ENCODE measurements at regions not wholly inside any gene's neighbourhood (a gene's known extent, or its start where the extent isn't known, plus 50 kb on each side); places are given as distances from the start of the nearest gene placed in this dataset.
A peak's percentile ranks its signal among the peaks of the same experiment; 100 is the strongest.
"Not testable (repeated sequence)": the region's sequence is repeated elsewhere in the genome, so short reads cannot be mapped to it uniquely, and the experiment has no call there.

DNA sequence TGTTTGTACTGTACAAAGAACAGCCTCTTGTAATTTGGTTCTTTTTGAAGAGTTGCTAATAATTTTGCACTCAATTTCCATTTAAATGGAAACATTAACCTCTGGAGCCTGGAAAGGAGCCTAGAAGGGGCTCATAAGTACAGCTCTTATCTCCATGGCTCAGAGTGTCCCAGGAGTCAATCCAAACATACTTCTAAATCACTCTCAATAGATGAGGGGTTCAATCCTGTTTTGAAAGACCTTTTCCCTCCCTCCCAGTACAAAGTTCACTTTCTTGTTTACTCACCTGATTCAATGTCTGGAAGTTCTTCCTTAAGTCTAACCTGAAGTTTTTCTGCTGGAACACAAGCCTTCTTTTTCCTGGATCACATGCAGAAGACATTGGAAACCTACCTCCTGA lies 273.0 kb upstream of the PLET1 start:
- H3K27ac Mint-ChIP-seq = no peak overlapping the region
- peaks cover 15 to 39% (median 26%) of the 10 kb centered on the region in 3 donors for H3K27me3 Mint-ChIP-seq
- ATAC-seq (ENCODE audit: low read depth in 2 of 2) = no peak
- no peaks in the 10 kb centered on the region for H3K36me3 Mint-ChIP-seq
- no peaks in the 10 kb centered on the region for H3K4me1 Mint-ChIP-seq
- no peak for DNase-seq
- H3K9me3 Mint-ChIP-seq = peaks cover 0 to 4% (median 0%) of the 10 kb centered on the region in 7 donors
- no peak overlapping the region for H3K4me3 Mint-ChIP-seq

DNA sequence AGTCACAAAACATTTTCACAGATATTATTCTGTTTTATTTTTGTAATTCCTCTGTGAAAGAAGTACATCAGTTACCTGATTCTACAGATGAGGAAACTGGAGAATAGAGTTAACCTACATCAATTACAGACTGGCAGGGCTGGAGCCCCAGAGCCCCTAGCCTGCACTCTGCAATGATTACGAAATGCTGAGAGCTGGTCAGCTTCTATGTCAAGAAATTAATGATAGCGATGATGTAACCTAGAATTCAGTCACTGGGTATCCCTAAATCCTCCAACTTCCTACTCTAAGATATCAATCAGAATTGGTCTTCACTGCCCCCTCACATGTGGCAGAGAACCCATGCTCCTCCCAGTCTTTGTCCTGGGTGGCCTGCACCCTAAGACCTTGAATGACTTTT lies 273.5 kb upstream of the PLET1 start:
- Mint-ChIP-seq H3K9me3 (peaks cover 0 to 1% (median 0%) of the 10 kb centered on the region in 7 donors), H3K36me3 (no peaks in the 10 kb centered on the region), H3K4me1 (no peaks in the 10 kb centered on the region), H3K27me3 (peaks cover 15 to 40% (median 28%) of the 10 kb centered on the region in 3 donors), H3K4me3 (no peak overlapping the region), H3K27ac (no peak overlapping the region)
- no peak for ATAC-seq (ENCODE audit: low read depth in 2 of 2)
- DNase-seq = no peak

DNA sequence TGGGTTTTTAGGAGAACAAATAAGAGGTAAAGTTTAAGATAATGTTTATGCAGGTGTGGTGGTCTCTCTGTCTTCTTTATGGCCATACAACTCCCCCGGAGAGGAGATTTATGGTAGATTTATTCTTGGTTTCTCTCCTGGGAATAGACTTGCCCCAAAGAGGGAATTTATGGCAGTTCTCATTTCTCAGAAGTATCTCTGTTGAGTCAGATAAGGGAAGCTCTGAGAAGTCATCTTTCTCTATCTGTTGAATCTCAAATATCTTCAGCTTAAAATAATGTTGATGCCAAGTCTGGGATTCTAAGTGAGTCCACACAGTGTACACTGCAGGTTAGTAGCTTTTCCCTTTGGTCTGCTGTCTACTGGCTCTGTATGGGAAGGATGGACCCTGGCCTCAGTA lies 276.4 kb upstream of the PLET1 start:
- Mint-ChIP-seq H3K4me3 (no peak overlapping the region), H3K27me3 (peaks cover 19 to 46% (median 41%) of the 10 kb centered on the region in 3 donors), H3K4me1 (no peaks in the 10 kb centered on the region), H3K36me3 (no peaks in the 10 kb centered on the region), H3K9me3 (peaks cover 0 to 7% (median 0%) of the 10 kb centered on the region in 7 donors), H3K27ac (no peak overlapping the region)
- DNase-seq = no peak
- no peak for ATAC-seq (ENCODE audit: low read depth in 2 of 2)

DNA sequence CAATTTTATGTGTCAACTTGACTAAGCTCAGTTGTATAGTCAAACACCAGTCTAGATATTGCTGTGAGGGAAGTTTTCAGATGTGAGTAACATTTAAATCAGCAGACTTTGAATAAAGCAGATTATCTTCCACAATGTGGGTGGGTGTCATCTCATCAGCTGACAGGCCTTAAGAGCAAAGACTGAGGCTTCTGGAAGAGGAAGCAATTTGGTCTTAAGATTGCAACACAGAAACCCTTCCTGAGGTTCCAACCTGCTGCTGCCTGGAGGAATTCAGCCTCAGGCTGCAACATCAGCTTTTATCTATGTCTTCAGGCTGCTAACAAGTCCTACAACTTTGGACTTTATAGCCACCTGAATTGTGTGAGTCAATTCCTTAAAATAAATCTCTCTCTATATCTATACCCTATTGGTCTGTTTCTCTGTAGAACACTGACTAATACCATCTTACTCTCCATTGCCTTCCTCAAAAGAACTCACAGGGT lies 277.2 kb upstream of the PLET1 start:
- Mint-ChIP-seq H3K36me3 (no peaks in the 10 kb centered on the region), H3K4me3 (no peak overlapping the region), H3K4me1 (no peaks in the 10 kb centered on the region), H3K27me3 (peaks cover 19 to 46% (median 41%) of the 10 kb centered on the region in 3 donors), H3K27ac (no peak overlapping the region), H3K9me3 (peaks cover 0 to 7% (median 0%) of the 10 kb centered on the region in 7 donors)
- no peak for DNase-seq
- no peak for ATAC-seq (ENCODE audit: low read depth in 2 of 2)

DNA sequence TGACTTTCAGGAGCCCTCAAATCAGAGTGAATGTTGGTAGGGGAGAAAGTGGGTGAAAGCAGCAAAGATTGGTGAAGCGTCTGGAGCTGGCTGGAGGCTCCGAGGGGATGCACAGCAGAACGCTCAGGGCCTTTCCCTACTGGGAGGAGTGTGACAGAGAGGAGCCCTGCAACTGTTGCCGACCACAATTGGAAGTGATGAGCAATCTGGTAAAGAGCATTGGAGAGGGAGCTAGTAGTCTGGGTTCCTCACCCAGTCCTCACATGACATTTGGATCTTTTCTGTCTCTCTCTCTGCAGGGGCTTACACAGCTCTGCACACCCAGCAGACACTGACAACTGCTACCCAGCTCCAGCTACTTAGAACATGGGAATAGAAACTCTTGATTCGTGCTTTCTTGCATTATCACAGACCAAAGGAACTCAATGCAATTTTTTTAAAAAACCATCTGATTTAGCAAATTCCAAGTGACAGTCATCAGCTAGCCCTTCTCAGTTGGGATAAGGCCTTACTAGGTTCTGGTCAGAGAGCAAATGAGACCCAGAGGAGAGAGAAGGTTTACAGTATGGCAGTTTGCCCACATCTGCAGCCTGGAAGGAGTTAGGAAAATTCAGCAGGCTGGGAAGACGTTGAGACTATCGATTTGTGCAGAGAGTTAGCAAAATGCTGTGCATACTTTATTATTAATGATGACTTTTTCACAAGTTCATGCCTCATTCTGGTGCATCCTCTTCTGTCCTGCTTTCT lies 278.0 kb upstream of the PLET1 start:
- Mint-ChIP-seq H3K27ac (peak overlapping the region in 1 of 6 donors; percentile 17), H3K4me1 (no peaks in the 10 kb centered on the region)

DNA sequence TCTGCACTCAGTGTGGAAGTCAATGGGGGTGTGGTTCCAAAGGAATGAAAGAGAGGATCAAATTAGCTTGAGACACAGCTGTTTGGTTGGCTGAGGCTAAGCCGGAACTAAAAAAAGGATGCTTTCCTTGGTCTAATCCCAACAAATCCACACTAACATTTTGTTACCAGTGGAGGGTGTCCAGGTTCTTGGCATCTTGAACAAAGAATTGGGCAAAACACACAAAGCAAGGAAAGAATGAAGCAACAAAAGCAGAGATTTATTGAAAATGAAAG lies 278.6 kb upstream of the PLET1 start:
- H3K27me3 Mint-ChIP-seq = peaks cover 19 to 46% (median 46%) of the 10 kb centered on the region in 3 donors
- H3K4me1 Mint-ChIP-seq; H3K27ac Mint-ChIP-seq; DNase-seq; H3K9me3 Mint-ChIP-seq; H3K36me3 Mint-ChIP-seq; H3K4me3 Mint-ChIP-seq; ATAC-seq (ENCODE audit: low read depth in 2 of 2): not testable (repeated sequence)

More for the DNA sequence above, 278.0 kb upstream of the PLET1 start:
- ATAC-seq (ENCODE audit: low read depth in 2 of 2) (no peak), DNase-seq (no peak)
- peaks cover 0 to 7% (median 0%) of the 10 kb centered on the region in 7 donors for H3K9me3 Mint-ChIP-seq
- H3K4me3 Mint-ChIP-seq = no peak overlapping the region
- H3K27me3 Mint-ChIP-seq = peaks cover 19 to 46% (median 43%) of the 10 kb centered on the region in 3 donors
- H3K36me3 Mint-ChIP-seq = no peaks in the 10 kb centered on the region

DNA sequence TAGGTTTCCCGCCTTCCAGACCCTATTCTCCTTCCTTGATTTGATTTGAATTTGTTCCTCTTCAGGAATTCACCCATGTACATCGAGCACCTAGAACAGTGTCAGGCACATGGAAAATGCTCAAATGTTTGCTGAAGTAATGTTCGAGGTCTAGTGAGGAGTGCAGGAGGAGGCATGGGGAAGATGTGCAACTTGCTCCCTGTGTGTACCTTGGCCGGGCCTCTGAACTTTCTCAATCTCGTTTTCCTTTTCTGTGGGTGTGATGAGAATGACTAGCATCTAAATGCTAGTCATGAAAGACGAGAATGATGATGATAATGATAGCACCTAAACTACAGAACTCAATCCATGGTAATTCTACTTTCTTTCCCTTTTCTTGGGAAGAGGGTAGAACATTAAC lies 279.1 kb upstream of the PLET1 start:
- H3K4me3 Mint-ChIP-seq = no peak overlapping the region
- no peak for DNase-seq
- H3K27ac Mint-ChIP-seq = no peak overlapping the region
- no peaks in the 10 kb centered on the region for H3K36me3 Mint-ChIP-seq
- ATAC-seq (ENCODE audit: low read depth in 2 of 2) = no peak
- H3K4me1 Mint-ChIP-seq = no peaks in the 10 kb centered on the region
- peaks cover 19 to 46% (median 44%) of the 10 kb centered on the region in 3 donors for H3K27me3 Mint-ChIP-seq
- H3K9me3 Mint-ChIP-seq = peaks cover 0 to 7% (median 0%) of the 10 kb centered on the region in 7 donors

DNA sequence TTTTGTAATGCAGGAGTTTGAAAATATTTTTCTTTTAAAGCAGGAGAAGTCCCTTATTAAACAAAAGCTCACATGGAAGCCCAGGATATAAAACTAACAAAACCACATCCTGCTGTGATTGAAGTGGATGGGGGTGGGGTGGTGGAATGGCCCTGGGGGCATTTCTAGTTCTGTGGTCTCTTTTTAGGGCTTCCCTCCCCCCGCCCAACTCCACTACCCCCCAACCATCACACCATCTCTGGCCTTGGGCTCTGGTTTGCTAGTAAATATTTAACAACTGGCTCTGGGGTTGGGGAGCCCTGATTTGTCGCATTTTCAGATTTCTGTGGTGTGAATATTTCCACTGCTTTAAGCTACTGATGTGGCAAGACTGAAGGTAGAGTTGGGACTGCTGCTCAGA lies 279.6 kb upstream of the PLET1 start:
- DNase-seq = no peak
- no peak for ATAC-seq (ENCODE audit: low read depth in 2 of 2)
- H3K4me1 Mint-ChIP-seq = no peaks in the 10 kb centered on the region
- H3K9me3 Mint-ChIP-seq = peaks cover 0 to 7% (median 0%) of the 10 kb centered on the region in 7 donors
- H3K27me3 Mint-ChIP-seq = peaks cover 16 to 42% (median 39%) of the 10 kb centered on the region in 3 donors
- no peak overlapping the region for H3K4me3 Mint-ChIP-seq
- no peaks in the 10 kb centered on the region for H3K36me3 Mint-ChIP-seq
- H3K27ac Mint-ChIP-seq = no peak overlapping the region

DNA sequence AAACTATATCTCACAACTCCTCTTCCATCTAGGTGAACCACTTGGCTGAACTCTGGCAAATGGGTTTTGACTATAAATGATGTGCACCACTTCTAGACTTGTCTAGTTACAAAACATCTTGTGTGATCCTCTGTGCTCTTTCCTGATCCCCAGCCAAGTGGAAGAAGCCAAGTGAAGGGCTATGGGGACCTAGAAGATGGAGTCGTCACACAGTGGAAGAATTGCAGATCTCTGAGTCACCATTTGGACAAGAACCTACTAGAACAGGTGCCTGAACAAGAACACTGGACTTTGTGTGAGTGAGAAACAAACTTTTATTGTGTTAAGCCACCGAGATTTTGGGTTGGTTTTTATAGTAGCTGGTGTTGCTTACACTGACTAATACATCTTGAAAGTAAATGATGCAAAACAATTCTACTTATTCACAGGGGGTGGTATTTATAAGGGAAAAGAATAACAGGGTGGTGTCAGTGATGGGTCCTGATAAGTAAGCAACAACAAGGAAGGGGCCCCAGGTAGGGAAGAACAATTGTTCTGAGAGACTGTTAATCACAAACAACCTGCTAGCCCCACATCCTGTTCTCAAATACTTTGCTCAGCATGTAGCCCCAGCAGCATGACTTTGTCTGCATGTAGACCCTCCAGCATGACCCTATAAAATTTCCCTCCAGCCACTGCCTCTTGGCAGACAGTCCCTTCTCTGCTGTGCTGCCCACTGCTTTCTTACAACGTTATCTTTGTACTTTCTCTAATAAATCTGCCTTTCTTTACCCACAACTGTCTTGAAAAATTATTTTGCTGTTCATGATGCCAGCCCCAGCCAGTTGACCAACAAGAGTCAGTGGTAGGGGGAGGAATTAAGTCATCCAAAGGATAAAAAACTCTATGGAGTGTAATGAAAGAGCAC lies 280.7 kb upstream of the PLET1 start:
- no peak overlapping the region for H3K27ac Mint-ChIP-seq
- ATAC-seq (ENCODE audit: low read depth in 2 of 2) = no peak
- H3K27me3 Mint-ChIP-seq = peaks cover 10 to 31% (median 28%) of the 10 kb centered on the region in 3 donors
- no peaks in the 10 kb centered on the region for H3K4me1 Mint-ChIP-seq
- DNase-seq = no peak
- H3K36me3 Mint-ChIP-seq = no peaks in the 10 kb centered on the region
- H3K9me3 Mint-ChIP-seq = peaks cover 0 to 7% (median 0%) of the 10 kb centered on the region in 7 donors
- H3K4me3 Mint-ChIP-seq = no peak overlapping the region

DNA sequence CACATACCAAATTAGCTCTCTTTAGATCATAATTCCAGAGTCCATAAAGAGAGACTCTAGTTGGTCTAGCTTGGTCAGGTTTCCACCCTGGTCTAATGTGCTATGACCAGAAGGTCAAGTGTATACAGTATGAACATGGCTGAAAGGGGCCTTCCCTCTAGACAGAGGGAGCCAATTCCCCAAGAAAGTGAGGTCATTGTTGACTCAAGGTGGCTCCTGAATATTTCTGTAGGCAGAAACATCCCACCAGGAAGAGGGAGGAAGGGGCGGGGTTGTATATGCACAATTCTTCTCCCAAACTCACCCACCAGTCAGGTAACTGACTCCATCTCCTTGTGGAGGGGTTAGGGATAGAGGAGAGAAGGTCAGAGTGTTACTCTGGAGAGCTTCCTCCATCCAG lies 281.8 kb upstream of the PLET1 start:
- DNase-seq = no peak
- Mint-ChIP-seq H3K4me1 (no peaks in the 10 kb centered on the region), H3K36me3 (no peaks in the 10 kb centered on the region), H3K27me3 (peaks cover 4 to 25% (median 21%) of the 10 kb centered on the region in 3 donors), H3K9me3 (peaks cover 0 to 7% (median 0%) of the 10 kb centered on the region in 7 donors), H3K4me3 (no peak overlapping the region), H3K27ac (no peak overlapping the region)
- ATAC-seq (ENCODE audit: low read depth in 2 of 2) = no peak

DNA sequence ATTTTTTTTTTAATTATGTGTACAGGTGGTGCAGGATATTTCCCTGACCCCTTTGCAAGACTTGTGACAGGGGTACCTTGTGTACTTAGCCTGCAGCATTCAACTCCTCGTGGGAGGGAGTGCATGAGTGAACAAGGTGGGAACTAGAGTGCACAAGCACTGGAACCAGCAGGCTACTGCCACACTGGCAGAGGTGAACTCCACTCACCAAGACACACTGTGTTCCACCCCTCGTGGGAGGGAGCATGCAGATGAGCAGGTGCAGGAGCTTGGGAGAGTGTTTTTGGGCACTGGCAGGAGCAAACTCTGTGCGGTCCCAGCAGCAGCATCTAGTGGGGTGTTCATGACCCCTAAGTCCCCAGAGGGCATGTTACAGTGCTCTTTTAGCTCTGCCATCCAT lies 282.7 kb upstream of the PLET1 start:
- ATAC-seq (ENCODE audit: low read depth in 2 of 2) = no peak
- no peak for DNase-seq
- Mint-ChIP-seq H3K27me3 (peaks cover 4 to 23% (median 14%) of the 10 kb centered on the region in 3 donors), H3K27ac (no peak overlapping the region), H3K4me3 (no peak overlapping the region), H3K9me3 (peaks cover 0 to 7% (median 0%) of the 10 kb centered on the region in 7 donors), H3K36me3 (no peaks in the 10 kb centered on the region), H3K4me1 (no peaks in the 10 kb centered on the region)

DNA sequence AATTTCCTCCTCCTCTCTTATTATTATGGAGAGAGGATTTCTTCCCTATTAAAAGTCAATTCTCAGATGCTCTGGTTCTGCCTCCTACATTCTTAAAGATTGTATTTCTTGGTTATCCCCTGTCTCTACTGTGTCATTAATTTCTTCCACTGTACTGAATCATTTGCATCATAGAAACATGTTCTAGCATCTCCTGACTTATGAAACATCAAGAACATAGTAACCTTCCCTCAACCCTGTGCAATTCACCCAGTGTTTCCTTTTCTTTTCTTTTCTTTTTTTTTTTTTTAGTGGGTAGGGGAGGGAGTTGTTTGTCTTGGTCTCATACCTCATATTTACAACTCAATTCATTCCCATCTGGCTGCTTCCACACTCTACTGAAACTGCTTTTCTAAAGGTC lies 288.0 kb upstream of the PLET1 start:
- peaks cover 5 to 13% (median 11%) of the 10 kb centered on the region in 3 donors for H3K27me3 Mint-ChIP-seq
- no peak overlapping the region for H3K27ac Mint-ChIP-seq
- H3K36me3 Mint-ChIP-seq = no peaks in the 10 kb centered on the region
- ATAC-seq (ENCODE audit: low read depth in 2 of 2) = no peak
- H3K9me3 Mint-ChIP-seq = peaks cover 0 to 2% (median 0%) of the 10 kb centered on the region in 7 donors
- H3K4me1 Mint-ChIP-seq = no peaks in the 10 kb centered on the region
- no peak for DNase-seq
- H3K4me3 Mint-ChIP-seq = no peak overlapping the region

DNA sequence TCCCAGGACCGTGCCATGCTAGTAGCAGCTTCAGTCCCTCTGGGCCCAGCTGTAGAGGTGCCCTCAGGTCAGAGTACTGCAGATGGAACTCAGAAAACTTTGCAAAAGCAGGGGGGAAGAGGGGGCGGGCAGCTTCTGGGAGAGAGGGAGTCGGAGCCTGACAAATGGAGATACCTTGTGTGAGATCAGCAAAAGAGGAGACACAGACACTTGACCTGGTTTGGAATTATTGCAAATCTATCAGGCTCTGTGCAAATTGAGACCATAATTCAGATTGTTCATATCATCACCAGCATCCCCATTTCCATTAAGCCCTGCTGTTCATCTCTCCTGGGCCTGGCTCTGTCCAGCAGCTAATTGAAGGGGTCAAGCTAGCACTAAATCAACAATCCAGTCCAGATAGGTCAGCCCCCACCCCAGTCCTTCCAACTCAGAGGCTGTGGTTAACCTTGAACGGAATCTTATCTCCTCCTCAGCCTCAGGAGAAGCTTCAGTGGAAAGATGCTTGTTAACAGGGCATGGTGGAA lies 292.6 kb upstream of the PLET1 start:
- H3K9me3 Mint-ChIP-seq = no peaks in the 10 kb centered on the region
- no peaks in the 10 kb centered on the region for H3K4me1 Mint-ChIP-seq
- DNase-seq (no peak), ATAC-seq (ENCODE audit: low read depth in 2 of 2) (no peak)
- no peak overlapping the region for H3K4me3 Mint-ChIP-seq
- no peaks in the 10 kb centered on the region for H3K36me3 Mint-ChIP-seq
- no peak overlapping the region for H3K27ac Mint-ChIP-seq
- peaks cover 9 to 11% (median 9%) of the 10 kb centered on the region in 3 donors for H3K27me3 Mint-ChIP-seq

Data from naive B cell (primary cell).